Neuronal stem cell (in vitro differentiated cells): ENCODE measurements at regions not wholly inside any gene's neighbourhood (a gene's known extent, or its start where the extent isn't known, plus 50 kb on each side); places are given as distances from the start of the nearest gene placed in this dataset.

ENCODE experiments used
- DNase-seq: peaks from one replicate; pipeline ENCODE4 v3.0.0-alpha.2; 2013; ENCODE audit warnings: low spot score
- H2AFZ ChIP-seq: one replicate; pipeline ENCODE4 v1.6.1; 2013; ENCODE audit warnings: mild to moderate bottlenecking, low read length, inconsistent platforms
- H2AK5ac ChIP-seq: 2 replicates; pipeline ENCODE4 v1.6.1; 2013; ENCODE audit warnings: low read depth, mild to moderate bottlenecking, inconsistent platforms, low read length, moderate library complexity, mixed read lengths
- H2BK120ac ChIP-seq: 2 replicates; pipeline ENCODE4 v1.6.1; 2013; ENCODE audit warnings: low read depth, mild to moderate bottlenecking, inconsistent platforms, low read length, moderate library complexity, mixed read lengths
- H2BK12ac ChIP-seq: one replicate; pipeline ENCODE4 v1.6.1; 2013; ENCODE audit warnings: low read length, inconsistent platforms
- H2BK15ac ChIP-seq: 2 replicates; pipeline ENCODE4 v1.6.1; 2013; ENCODE audit warnings: mild to moderate bottlenecking, low read length, inconsistent platforms, mixed read lengths
- H2BK5ac ChIP-seq: one replicate; pipeline ENCODE4 v1.6.1; 2013; ENCODE audit warnings: inconsistent platforms, mild to moderate bottlenecking, low read length, moderate library complexity
- H3K14ac ChIP-seq: one replicate; pipeline ENCODE4 v1.6.1; 2013; ENCODE audit warnings: low read length, inconsistent platforms
- H3K18ac ChIP-seq: 2 replicates; pipeline ENCODE4 v1.6.1; 2013; ENCODE audit warnings: low read length, inconsistent platforms
- H3K23ac ChIP-seq: 2 replicates; pipeline ENCODE4 v1.6.1; 2013; ENCODE audit warnings: low read depth, mild to moderate bottlenecking, mixed read lengths, low read length, inconsistent platforms; ENCODE audit not compliant: poor library complexity
- H3K27ac ChIP-seq: replicated peaks from 3 replicates; pipeline ENCODE4 v1.5.1; 2013; ENCODE audit warnings: low read length, inconsistent platforms
- H3K27me3 ChIP-seq, 3 experiments: 2 replicates each; pipeline ENCODE4 v1.6.1; 2013; ENCODE audit warnings: low read length in 3 of 3, mild to moderate bottlenecking in 2 of 3, inconsistent platforms in 1 of 3, low read depth in 1 of 3, mixed read lengths in 1 of 3, moderate library complexity in 1 of 3; ENCODE audit not compliant: control insufficient read depth in 3 of 3, insufficient read depth in 3 of 3
- H3K36me3 ChIP-seq, 2 donors: replicated peaks in 1 of 2; 2 replicates each; pipeline ENCODE4 v1.6.1; 2013; ENCODE audit warnings: low read length in 2 of 2; ENCODE audit not compliant: control insufficient read depth in 2 of 2, insufficient read depth in 2 of 2
- H3K4ac ChIP-seq: 2 replicates; pipeline ENCODE4 v1.6.1; 2013; ENCODE audit warnings: inconsistent platforms, mild to moderate bottlenecking, low read length, moderate library complexity
- H3K4me1 ChIP-seq, 2 donors: 1 replicate in 1 of 2; 2 replicates in 1 of 2; pipeline ENCODE4 v1.6.1; 2013; ENCODE audit warnings: low read length in 2 of 2, low read depth in 1 of 2; ENCODE audit not compliant: control insufficient read depth in 2 of 2, insufficient read depth in 1 of 2
- H3K4me2 ChIP-seq: one replicate; pipeline ENCODE4 v1.6.1; 2013; ENCODE audit warnings: mild to moderate bottlenecking, low read length, inconsistent platforms; ENCODE audit not compliant: insufficient read depth, poor library complexity, severe bottlenecking
- H3K4me3 ChIP-seq, 2 donors: 2 replicates each; pipeline ENCODE4 v1.5.1; 2013; ENCODE audit warnings: low read length in 2 of 2, mild to moderate bottlenecking in 2 of 2, inconsistent platforms in 1 of 2, moderate library complexity in 1 of 2
- H3K79me1 ChIP-seq: one replicate; pipeline ENCODE4 v1.6.1; 2013; ENCODE audit warnings: low read depth, mild to moderate bottlenecking, inconsistent platforms, low read length, moderate library complexity
- H3K9ac ChIP-seq: one replicate; pipeline ENCODE4 v1.6.1; 2013; ENCODE audit warnings: mild to moderate bottlenecking, low read depth, low read length, inconsistent platforms; ENCODE audit not compliant: poor library complexity
- H3K9me3 ChIP-seq, 2 donors: replicated peaks in 1 of 2; 2 replicates each; pipeline versions ENCODE3 to v1.6.1; 2013; ENCODE audit warnings: low read length in 2 of 2, mild to moderate bottlenecking in 2 of 2, inconsistent platforms in 1 of 2, low read depth in 1 of 2, mixed read lengths in 1 of 2, moderate library complexity in 1 of 2; ENCODE audit not compliant: control insufficient read depth in 2 of 2, insufficient read depth in 1 of 2
- H4K8ac ChIP-seq: one replicate; pipeline ENCODE4 v1.6.1; 2013; ENCODE audit warnings: low read depth, mild to moderate bottlenecking, inconsistent platforms, low read length, moderate library complexity
- H4K91ac ChIP-seq: one replicate; pipeline ENCODE4 v1.6.1; 2013; ENCODE audit warnings: low read length, low read depth, mild to moderate bottlenecking, inconsistent platforms; ENCODE audit not compliant: poor library complexity
- WGBS, 2 donors: extraction: QIAGEN DNeasy Blood & Tissue Kit; methylation state at CpG; one replicate each; pipeline ENCODE4 v1.1.7; 2013; ENCODE audit warnings: missing lambda C conversion rate in 2 of 2, mixed read lengths in 1 of 2; ENCODE audit not compliant: insufficient read length in 2 of 2, insufficient replicate concordance in 1 of 2; ENCODE audit errors: extremely low coverage in 2 of 2; 5-methylcytosine and 5-hydroxymethylcytosine counted together

DNA sequence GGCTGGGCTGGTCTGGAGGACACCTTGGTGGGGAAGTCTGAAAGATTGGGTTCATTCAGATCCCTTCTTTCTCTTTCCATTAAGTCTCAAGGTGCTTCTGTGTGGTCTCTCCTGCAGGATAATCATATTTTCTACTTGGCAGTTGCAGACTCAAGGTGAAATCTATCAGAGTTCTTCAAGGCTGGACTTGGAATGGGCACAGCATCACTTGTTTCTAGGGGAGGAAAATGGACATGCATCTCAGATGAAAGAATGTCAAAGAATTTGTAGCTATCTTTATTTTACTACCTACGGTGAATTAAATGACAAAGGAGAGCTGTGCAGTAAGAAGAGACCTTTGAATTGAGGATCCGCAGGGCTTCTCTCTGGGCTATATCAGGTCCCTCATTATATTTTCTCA is 69.8 kb upstream of the PAPPA start:
- H3K79me1 ChIP-seq: no peaks in the 10 kb centered on the region
- no peak overlapping the region for H3K4ac ChIP-seq
- H3K4me2 ChIP-seq: no peak overlapping the region
- peaks cover 0 to 3% of the 10 kb centered on the region in 2 donors for H3K4me1 ChIP-seq
- no CpG with 5 or more reads among the region's 2 CpGs for WGBS, 2 donors
- no peak overlapping the region for H2BK12ac ChIP-seq
- H2AFZ ChIP-seq: no peak overlapping the region
- H3K18ac ChIP-seq: peak overlapping the region; percentile 51
- no peak overlapping the region for H2BK15ac ChIP-seq
- no peak overlapping the region for H4K8ac ChIP-seq
- DNase-seq: no peak
- H3K9ac ChIP-seq: no peak overlapping the region
- no peaks in the 10 kb centered on the region for H3K27me3 ChIP-seq
- H2AK5ac ChIP-seq: no peak overlapping the region
- H2BK5ac ChIP-seq: no peak overlapping the region
- no peak overlapping the region for H3K27ac ChIP-seq
- H4K91ac ChIP-seq: no peak overlapping the region
- no peaks in the 10 kb centered on the region for H3K36me3 ChIP-seq
- no peak overlapping the region for H3K23ac ChIP-seq
- H2BK120ac ChIP-seq: no peak overlapping the region
- no peaks in the 10 kb centered on the region for H3K9me3 ChIP-seq
- H3K14ac ChIP-seq: no peak overlapping the region
- H3K4me3 ChIP-seq: no peak overlapping the region

DNA sequence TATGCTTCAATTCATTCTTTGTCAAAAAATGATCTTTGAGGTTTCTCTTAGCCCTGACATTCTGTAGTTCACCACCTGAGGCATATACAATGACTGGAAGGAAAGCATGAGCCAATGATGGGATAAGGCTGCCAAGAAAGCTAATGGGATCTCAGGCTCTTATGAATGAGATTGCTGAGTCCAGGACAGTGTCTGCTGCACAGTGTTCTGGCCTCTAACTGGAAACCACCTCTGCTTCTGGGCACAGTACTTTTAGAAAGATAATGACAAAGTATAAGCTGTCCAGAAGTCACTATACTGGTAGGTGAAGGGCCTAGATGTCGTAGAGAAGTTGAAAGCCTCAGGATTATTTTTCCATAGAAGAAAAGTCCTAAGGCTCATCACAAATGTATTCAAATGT is 69.1 kb upstream of the PAPPA start:
- H3K4me1 ChIP-seq: peaks cover 0 to 3% of the 10 kb centered on the region in 2 donors
- H3K36me3 ChIP-seq: no peaks in the 10 kb centered on the region
- no peak overlapping the region for H2AFZ ChIP-seq
- no peak overlapping the region for H3K4me2 ChIP-seq
- no CpG with 5 or more reads among the region's 1 CpG for WGBS, 2 donors
- H3K9me3 ChIP-seq: no peaks in the 10 kb centered on the region
- H3K14ac ChIP-seq: no peak overlapping the region
- DNase-seq: no peak
- H4K91ac ChIP-seq: no peak overlapping the region
- H2BK120ac ChIP-seq: no peak overlapping the region
- no peak overlapping the region for H2BK15ac ChIP-seq
- H3K27me3 ChIP-seq: no peaks in the 10 kb centered on the region
- H2BK5ac ChIP-seq: no peak overlapping the region
- no peak overlapping the region for H3K4ac ChIP-seq
- H2AK5ac ChIP-seq: no peak overlapping the region
- H3K27ac ChIP-seq: no peak overlapping the region
- no peak overlapping the region for H3K18ac ChIP-seq
- H2BK12ac ChIP-seq: no peak overlapping the region
- no peak overlapping the region for H3K4me3 ChIP-seq
- no peak overlapping the region for H3K23ac ChIP-seq
- H3K9ac ChIP-seq: no peak overlapping the region
- no peak overlapping the region for H4K8ac ChIP-seq
- H3K79me1 ChIP-seq: no peaks in the 10 kb centered on the region

GRCh38 chr9:116087246-116087645 is 66.3 kb upstream of the PAPPA start:
- H3K4me2 ChIP-seq: no peak overlapping the region
- H2AFZ ChIP-seq: no peak overlapping the region
- no peak overlapping the region for H2BK12ac ChIP-seq
- no peak overlapping the region for H4K91ac ChIP-seq
- no peak overlapping the region for H3K14ac ChIP-seq
- no peak overlapping the region for H3K27ac ChIP-seq
- DNase-seq: no peak
- no peak overlapping the region for H2AK5ac ChIP-seq
- no peak overlapping the region for H3K4me3 ChIP-seq
- no CpG with 5 or more reads among the region's 1 CpG for WGBS, 2 donors
- H3K27me3 ChIP-seq: no peaks in the 10 kb centered on the region
- no peak overlapping the region for H3K9ac ChIP-seq
- H3K23ac ChIP-seq: no peak overlapping the region
- H3K9me3 ChIP-seq: peaks cover 0 to 1% of the 10 kb centered on the region in 2 donors
- no peak overlapping the region for H2BK5ac ChIP-seq
- H2BK15ac ChIP-seq: no peak overlapping the region
- no peak overlapping the region for H3K18ac ChIP-seq
- H3K79me1 ChIP-seq: no peaks in the 10 kb centered on the region
- H4K8ac ChIP-seq: no peak overlapping the region
- H3K36me3 ChIP-seq: no peaks in the 10 kb centered on the region
- H3K4ac ChIP-seq: no peak overlapping the region
- no peak overlapping the region for H2BK120ac ChIP-seq
- peaks cover 0 to 3% of the 10 kb centered on the region in 2 donors for H3K4me1 ChIP-seq

DNA sequence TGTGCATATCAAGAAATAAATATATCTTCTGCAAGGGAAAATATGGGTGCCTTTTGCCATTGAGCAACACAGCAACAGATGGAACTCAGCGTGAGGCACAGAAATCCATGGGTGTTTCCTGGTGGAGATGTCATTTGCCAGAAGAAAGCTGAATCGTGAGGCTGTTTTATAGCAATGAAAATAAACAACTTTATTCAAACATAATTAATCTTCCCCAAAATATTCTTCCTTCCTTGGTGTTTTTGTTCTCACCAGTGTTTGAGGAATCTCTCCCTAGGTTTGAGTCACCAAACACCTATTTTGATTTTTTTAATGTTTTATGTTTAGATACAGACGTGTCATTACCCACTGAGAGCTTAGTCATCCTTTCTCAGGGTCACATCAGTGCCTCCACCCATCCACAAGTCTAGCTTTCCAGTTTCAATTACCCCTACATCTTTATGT is 65.8 kb upstream of the PAPPA start:
- H3K4me2 ChIP-seq: no peak overlapping the region
- H4K8ac ChIP-seq: no peak overlapping the region
- WGBS, 2 donors: no CpG with 5 or more reads among the region's 3 CpGs
- H3K14ac ChIP-seq: no peak overlapping the region
- H2AK5ac ChIP-seq: no peak overlapping the region
- no peak overlapping the region for H3K27ac ChIP-seq
- H3K4me1 ChIP-seq: peaks cover 0 to 3% of the 10 kb centered on the region in 2 donors
- H2AFZ ChIP-seq: no peak overlapping the region
- H3K79me1 ChIP-seq: no peaks in the 10 kb centered on the region
- no peak overlapping the region for H3K18ac ChIP-seq
- no peak overlapping the region for H2BK120ac ChIP-seq
- H4K91ac ChIP-seq: no peak overlapping the region
- peaks cover 0 to 1% of the 10 kb centered on the region in 2 donors for H3K9me3 ChIP-seq
- no peak overlapping the region for H3K23ac ChIP-seq
- DNase-seq: no peak
- H3K36me3 ChIP-seq: no peaks in the 10 kb centered on the region
- H3K9ac ChIP-seq: no peak overlapping the region
- H2BK12ac ChIP-seq: no peak overlapping the region
- H3K4me3 ChIP-seq: no peak overlapping the region
- H3K4ac ChIP-seq: no peak overlapping the region
- H2BK15ac ChIP-seq: no peak overlapping the region
- H2BK5ac ChIP-seq: no peak overlapping the region
- no peaks in the 10 kb centered on the region for H3K27me3 ChIP-seq
